Upper lobe of left lung (tissue), 4 donors: ENCODE measurements at regions not wholly inside any gene's neighbourhood (a gene's known extent, or its start where the extent isn't known, plus 50 kb on each side); places are given as distances from the start of the nearest gene placed in this dataset.

ENCODE experiments used
- POLR2A ChIP-seq, 4 donors: fragments of 450-650 bp; IDR thresholded peaks; one replicate each; pipeline ENCODE4 v1.5.1; 2016 to 2017; ENCODE audit warnings: antibody characterized with exemption in 4 of 4, mild to moderate bottlenecking in 2 of 4
- TF ChIP-seq, protein P1 (sequence below), 6 experiments: fragments of 450-650 bp in 4 of 6; fragments of 200-600 bp in 2 of 6; sonication (generic) in 2 of 6; IDR thresholded peaks; one replicate each; pipeline ENCODE4 v1.5.1; 2016 to 2019; ENCODE audit warnings: antibody characterized with exemption in 6 of 6

DNA sequence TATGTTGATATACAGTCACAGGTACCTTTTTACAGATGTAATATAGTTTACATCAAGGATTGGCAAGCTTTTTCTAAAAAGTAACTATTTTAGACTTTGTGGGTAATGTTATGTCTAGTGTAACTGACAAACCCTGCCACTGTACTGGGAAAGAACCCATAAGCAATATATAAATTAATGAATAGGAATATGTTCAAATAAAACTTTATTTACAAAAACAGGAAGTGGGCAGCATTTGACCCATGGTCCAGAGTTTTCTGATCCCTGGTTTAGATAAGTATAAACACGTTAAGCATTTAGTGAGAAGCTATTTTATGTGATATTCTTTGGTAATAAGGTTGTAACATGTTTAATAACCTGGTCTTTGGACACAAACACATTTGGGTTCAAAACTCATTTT is 915.2 kb upstream of the ROBO1 start:
- TF ChIP-seq, protein P1, sequence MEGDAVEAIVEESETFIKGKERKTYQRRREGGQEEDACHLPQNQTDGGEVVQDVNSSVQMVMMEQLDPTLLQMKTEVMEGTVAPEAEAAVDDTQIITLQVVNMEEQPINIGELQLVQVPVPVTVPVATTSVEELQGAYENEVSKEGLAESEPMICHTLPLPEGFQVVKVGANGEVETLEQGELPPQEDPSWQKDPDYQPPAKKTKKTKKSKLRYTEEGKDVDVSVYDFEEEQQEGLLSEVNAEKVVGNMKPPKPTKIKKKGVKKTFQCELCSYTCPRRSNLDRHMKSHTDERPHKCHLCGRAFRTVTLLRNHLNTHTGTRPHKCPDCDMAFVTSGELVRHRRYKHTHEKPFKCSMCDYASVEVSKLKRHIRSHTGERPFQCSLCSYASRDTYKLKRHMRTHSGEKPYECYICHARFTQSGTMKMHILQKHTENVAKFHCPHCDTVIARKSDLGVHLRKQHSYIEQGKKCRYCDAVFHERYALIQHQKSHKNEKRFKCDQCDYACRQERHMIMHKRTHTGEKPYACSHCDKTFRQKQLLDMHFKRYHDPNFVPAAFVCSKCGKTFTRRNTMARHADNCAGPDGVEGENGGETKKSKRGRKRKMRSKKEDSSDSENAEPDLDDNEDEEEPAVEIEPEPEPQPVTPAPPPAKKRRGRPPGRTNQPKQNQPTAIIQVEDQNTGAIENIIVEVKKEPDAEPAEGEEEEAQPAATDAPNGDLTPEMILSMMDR (IDR thresholded peaks at IDR 0.05), result no peak
- no peak for TF ChIP-seq POLR2A (IDR thresholded peaks at IDR 0.05)
